Osteoblast (primary cell): ENCODE measurements at regions not wholly inside any gene's neighbourhood (a gene's known extent, or its start where the extent isn't known, plus 50 kb on each side); places are given as distances from the start of the nearest gene placed in this dataset.

Experiments
- DNase-seq: peaks from one replicate; pipeline ENCODE4 v3.0.0; 2011; ENCODE audit warnings: low spot score, mixed read lengths; ENCODE audit not compliant: insufficient read length; ENCODE audit errors: missing footprints
- H2AFZ ChIP-seq: 2 replicates; pipeline ENCODE4 v1.6.0; 2011; ENCODE audit warnings: mild to moderate bottlenecking, low read length
- H3K27ac ChIP-seq: 2 replicates; pipeline ENCODE4 v1.5.1; 2011; ENCODE audit warnings: mild to moderate bottlenecking, low read depth, low read length, moderate library complexity
- H3K27me3 ChIP-seq: 2 replicates; pipeline ENCODE4 v1.6.0; 2012; ENCODE audit warnings: mild to moderate bottlenecking, control low read depth, inconsistent platforms, low read length, moderate library complexity; ENCODE audit not compliant: insufficient read depth
- H3K36me3 ChIP-seq: 2 replicates; pipeline ENCODE4 v1.5.1; 2011; ENCODE audit warnings: mild to moderate bottlenecking, low read length, control low read depth, moderate library complexity; ENCODE audit not compliant: insufficient read depth
- H3K4me1 ChIP-seq: 2 replicates; pipeline ENCODE4 v1.5.1; 2011; ENCODE audit warnings: mild to moderate bottlenecking, low read length, control low read depth, moderate library complexity; ENCODE audit not compliant: insufficient read depth
- H3K4me2 ChIP-seq: 2 replicates; pipeline ENCODE4 v1.6.0; 2011; ENCODE audit warnings: mild to moderate bottlenecking, low read length; ENCODE audit not compliant: insufficient read depth
- H3K4me3 ChIP-seq: fragments of 200-600 bp; sonication (generic); 3 replicates; pipeline ENCODE4 v1.5.1; 2012; ENCODE audit warnings: mild to moderate bottlenecking, low read length, inconsistent platforms; ENCODE audit not compliant: insufficient read depth
- H3K79me2 ChIP-seq: 2 replicates; pipeline ENCODE4 v1.6.0; 2012; ENCODE audit warnings: mild to moderate bottlenecking, low read length, control low read depth, inconsistent platforms; ENCODE audit not compliant: insufficient read depth
- H3K9me3 ChIP-seq: 2 replicates; pipeline ENCODE4 v1.5.1; 2011; ENCODE audit warnings: low read depth, low read length, control low read depth
- H4K20me1 ChIP-seq: 2 replicates; pipeline ENCODE4 v1.6.0; 2012; ENCODE audit warnings: mild to moderate bottlenecking, low read length, control low read depth; ENCODE audit not compliant: insufficient read depth
- TF ChIP-seq, protein P1 (sequence below): IDR thresholded peaks from 2 replicates; pipeline ENCODE4 v1.5.1; 2011; ENCODE audit warnings: mild to moderate bottlenecking, low read depth, low read length, moderate library complexity; ENCODE audit errors: extremely low read depth

DNA sequence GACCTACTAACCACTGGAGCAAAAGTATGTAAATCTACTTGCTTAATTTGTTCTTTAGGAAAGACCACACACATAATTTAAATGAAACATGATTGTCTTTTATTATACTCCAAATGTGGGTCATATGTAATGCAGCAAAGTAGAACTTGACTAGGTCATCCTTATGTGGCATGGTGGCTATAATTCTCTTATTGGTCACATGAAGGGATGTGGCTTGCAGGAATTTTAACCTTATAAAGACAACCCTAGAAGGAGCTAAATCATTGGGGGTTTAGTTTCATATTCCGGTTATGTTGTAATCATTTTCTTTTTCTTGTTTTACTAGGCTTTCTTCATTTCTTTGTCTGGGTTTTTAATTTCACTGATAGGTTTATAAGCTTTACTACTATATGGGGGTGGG lies 93.9 kb downstream of the SEPTIN7 start:
- Histone ChIP-seq H3K4me1 (no peaks in the 10 kb centered on the region), H3K79me2 (peaks cover 5% of the 10 kb centered on the region), H3K4me2 (no peak overlapping the region), H3K36me3 (peaks cover 14% of the 10 kb centered on the region), H3K27ac (no peak overlapping the region), H4K20me1 (no peaks in the 10 kb centered on the region), H3K9me3 (no peaks in the 10 kb centered on the region), H3K4me3 (no peak overlapping the region), H3K27me3 (no peaks in the 10 kb centered on the region), H2AFZ (no peak overlapping the region)
- TF ChIP-seq, protein P1, sequence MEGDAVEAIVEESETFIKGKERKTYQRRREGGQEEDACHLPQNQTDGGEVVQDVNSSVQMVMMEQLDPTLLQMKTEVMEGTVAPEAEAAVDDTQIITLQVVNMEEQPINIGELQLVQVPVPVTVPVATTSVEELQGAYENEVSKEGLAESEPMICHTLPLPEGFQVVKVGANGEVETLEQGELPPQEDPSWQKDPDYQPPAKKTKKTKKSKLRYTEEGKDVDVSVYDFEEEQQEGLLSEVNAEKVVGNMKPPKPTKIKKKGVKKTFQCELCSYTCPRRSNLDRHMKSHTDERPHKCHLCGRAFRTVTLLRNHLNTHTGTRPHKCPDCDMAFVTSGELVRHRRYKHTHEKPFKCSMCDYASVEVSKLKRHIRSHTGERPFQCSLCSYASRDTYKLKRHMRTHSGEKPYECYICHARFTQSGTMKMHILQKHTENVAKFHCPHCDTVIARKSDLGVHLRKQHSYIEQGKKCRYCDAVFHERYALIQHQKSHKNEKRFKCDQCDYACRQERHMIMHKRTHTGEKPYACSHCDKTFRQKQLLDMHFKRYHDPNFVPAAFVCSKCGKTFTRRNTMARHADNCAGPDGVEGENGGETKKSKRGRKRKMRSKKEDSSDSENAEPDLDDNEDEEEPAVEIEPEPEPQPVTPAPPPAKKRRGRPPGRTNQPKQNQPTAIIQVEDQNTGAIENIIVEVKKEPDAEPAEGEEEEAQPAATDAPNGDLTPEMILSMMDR = no peak
- no peak for DNase-seq

DNA sequence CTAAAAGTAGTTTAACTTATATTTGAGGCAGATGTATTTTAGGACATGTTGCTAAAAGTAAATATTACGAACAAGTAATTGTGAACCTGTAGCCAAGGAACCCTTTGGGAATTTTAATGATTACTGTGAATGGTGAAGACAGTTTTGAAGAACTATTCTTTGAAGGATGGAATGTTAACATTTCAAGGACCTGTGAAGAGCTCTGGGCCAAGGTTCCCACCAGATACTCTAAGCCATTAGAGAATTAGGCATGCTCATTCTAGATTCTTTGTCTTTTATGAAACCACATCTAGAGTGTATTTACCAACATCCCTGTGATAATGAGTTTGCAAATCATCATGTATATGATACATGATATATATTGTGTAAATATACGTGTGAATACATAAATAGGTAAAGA lies 99.8 kb downstream of the SEPTIN7 start:
- no peak overlapping the region for H3K4me2 ChIP-seq
- no peak overlapping the region for H2AFZ ChIP-seq
- H3K79me2 ChIP-seq = peaks cover 2% of the 10 kb centered on the region
- no peak overlapping the region for H3K4me3 ChIP-seq
- H4K20me1 ChIP-seq = no peaks in the 10 kb centered on the region
- peaks cover 34% of the 10 kb centered on the region for H3K36me3 ChIP-seq
- no peaks in the 10 kb centered on the region for H3K4me1 ChIP-seq
- no peaks in the 10 kb centered on the region for H3K9me3 ChIP-seq
- TF ChIP-seq, protein P1 = no peak
- H3K27ac ChIP-seq = no peak overlapping the region
- no peak for DNase-seq
- no peaks in the 10 kb centered on the region for H3K27me3 ChIP-seq

DNA sequence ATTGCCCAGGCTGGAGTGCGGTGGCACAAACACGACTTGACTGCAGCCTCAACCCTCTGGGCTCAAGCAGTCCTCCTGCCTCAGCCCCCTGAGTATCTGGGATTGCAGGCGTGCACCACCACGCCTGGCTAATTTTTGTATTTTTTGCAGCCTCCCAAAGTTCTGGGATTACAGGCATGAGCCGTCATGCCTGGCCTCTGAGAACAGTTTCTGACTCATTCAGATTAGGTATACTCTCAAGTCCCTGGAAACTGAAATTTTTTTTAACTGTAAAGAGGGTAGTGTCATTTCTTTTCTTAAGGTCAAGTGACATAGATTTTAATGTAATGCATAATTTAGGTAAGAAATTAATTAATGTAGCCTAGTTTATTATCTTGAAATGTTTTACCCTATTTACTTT lies 104.7 kb downstream of the SEPTIN7 start:
- Histone ChIP-seq H3K9me3 (no peaks in the 10 kb centered on the region), H3K4me3 (no peak overlapping the region), H3K79me2 (peaks cover 2% of the 10 kb centered on the region), H3K27me3 (no peaks in the 10 kb centered on the region), H3K36me3 (peaks cover 14% of the 10 kb centered on the region), H3K27ac (no peak overlapping the region), H3K4me2 (no peak overlapping the region), H4K20me1 (peaks cover 4% of the 10 kb centered on the region), H2AFZ (no peak overlapping the region), H3K4me1 (no peaks in the 10 kb centered on the region)
- DNase-seq = no peak
- TF ChIP-seq, protein P1 = no peak

- Histone ChIP-seq H4K20me1 (peaks cover 4% of the 10 kb centered on the region), H2AFZ (no peak overlapping the region), H3K9me3 (no peaks in the 10 kb centered on the region), H3K4me3 (no peak overlapping the region), H3K4me1 (no peaks in the 10 kb centered on the region), H3K27me3 (no peaks in the 10 kb centered on the region), H3K79me2 (no peaks in the 10 kb centered on the region), H3K36me3 (peaks cover 8% of the 10 kb centered on the region), H3K4me2 (no peak overlapping the region), H3K27ac (no peak overlapping the region)
- DNase-seq = no peak
- TF ChIP-seq, protein P1 = peak; percentile 90
Measured at GRCh38 chr7:35906191-35906908, 105.5 kb downstream of the SEPTIN7 start.
